HFF-Myc (cell line): ENCODE measurements at regions not wholly inside any gene's neighbourhood (a gene's known extent, or its start where the extent isn't known, plus 50 kb on each side); places are given as distances from the start of the nearest gene placed in this dataset.

Experiments used
- DNase-seq: peaks from one replicate; pipeline ENCODE4 v3.0.0-alpha.2; 2011; ENCODE audit warnings: low read depth; ENCODE audit errors: extremely low read depth
- H3K4me3 ChIP-seq: replicated peaks from 2 replicates; pipeline ENCODE4 v1.5.1; 2011; ENCODE audit warnings: low read depth, mild to moderate bottlenecking, control low read depth, low read length
- TF ChIP-seq, protein P1 (sequence below): IDR thresholded peaks from 2 replicates; pipeline ENCODE4 v1.5.1; 2012; ENCODE audit warnings: mild to moderate bottlenecking, low read depth, low read length, control low read depth; ENCODE audit errors: missing control alignments

DNA sequence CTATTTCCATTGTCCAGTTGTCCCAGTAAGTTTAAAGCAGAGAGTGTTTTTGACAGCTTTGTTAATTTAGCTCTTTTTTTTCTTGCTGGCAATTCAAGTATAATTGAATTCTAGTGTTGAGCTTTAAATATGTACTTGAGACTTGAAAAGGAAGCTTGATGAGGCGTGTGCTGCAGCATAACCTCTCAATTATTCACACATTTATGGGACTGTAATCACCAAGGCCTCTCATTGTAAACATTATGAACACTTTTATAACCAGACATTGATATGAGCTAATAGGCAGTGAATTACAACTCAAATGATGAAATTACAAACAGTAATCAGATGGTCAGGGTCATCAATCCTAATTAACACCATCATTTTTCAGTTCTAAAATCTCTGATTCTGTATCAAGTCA, 378.0 kb upstream of the DDHD1 start:
- TF ChIP-seq, protein P1, sequence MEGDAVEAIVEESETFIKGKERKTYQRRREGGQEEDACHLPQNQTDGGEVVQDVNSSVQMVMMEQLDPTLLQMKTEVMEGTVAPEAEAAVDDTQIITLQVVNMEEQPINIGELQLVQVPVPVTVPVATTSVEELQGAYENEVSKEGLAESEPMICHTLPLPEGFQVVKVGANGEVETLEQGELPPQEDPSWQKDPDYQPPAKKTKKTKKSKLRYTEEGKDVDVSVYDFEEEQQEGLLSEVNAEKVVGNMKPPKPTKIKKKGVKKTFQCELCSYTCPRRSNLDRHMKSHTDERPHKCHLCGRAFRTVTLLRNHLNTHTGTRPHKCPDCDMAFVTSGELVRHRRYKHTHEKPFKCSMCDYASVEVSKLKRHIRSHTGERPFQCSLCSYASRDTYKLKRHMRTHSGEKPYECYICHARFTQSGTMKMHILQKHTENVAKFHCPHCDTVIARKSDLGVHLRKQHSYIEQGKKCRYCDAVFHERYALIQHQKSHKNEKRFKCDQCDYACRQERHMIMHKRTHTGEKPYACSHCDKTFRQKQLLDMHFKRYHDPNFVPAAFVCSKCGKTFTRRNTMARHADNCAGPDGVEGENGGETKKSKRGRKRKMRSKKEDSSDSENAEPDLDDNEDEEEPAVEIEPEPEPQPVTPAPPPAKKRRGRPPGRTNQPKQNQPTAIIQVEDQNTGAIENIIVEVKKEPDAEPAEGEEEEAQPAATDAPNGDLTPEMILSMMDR, result no peak
- DNase-seq, result no peak
- no peak overlapping the region for H3K4me3 ChIP-seq

DNA sequence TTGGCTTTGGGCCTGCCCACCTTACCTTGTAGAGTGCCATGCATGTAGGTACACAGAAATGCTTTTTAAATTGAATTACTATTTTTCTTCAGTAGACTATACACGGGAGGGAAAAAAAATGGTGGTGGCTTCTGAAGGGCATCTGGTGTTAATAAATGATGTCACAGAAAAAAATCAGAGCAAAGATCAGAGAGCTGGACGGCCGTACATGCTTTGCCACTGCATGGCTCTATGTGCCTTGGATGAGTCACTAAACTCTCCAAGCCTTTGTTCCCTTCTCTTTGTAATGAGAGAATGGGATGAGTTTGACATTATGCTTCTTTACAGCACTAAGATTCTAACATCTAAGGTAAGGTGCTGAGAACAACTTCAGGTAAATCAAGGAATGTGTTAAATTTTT, 376.4 kb upstream of the DDHD1 start:
- DNase-seq, result no peak
- TF ChIP-seq, protein P1, result no peak
- no peak overlapping the region for H3K4me3 ChIP-seq

DNA sequence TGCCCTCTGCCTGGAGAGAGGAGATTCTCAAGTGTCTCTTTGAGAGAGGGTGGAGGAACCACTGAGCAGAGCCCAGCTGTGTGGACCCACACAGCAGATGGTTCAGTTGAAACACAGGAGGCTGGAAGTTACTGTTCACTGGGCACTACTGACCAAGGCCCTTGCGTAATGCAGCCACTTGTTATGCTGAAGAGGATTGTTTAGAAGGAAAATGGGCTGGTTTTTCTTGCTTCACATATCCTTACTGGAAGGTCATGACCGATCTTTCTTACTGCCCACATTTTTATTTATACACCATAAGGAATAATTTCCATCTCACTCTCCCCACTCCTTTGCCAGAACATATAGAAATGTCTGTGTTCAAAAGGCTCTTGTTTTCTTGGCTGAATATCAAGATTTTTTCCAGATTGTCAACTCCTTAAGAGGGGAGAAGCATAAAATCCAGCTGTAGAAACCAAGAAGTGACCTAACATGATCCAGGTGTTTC, 375.1 kb upstream of the DDHD1 start:
- TF ChIP-seq, protein P1, result no peak
- no peak overlapping the region for H3K4me3 ChIP-seq
- DNase-seq, result no peak

DNA sequence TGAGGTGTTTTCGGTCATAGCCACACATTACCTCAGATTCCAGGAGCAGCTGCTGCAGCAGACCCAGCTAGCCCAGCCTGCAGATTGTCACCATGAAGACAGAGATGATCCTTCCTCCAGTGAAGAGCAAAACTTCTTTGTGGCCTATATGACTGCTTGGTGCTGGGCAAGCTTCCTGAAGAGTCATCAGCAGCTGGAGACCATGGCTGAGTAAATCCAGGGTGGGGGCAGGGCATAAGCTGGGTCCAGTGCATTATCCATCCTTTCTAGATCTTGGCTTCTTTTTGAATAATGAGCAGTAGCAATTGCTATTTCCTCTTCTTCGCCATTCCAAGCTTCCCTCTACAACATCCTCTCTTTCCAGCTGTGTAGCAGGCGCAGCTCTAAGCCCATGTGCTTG, 373.1 kb upstream of the DDHD1 start:
- no peak overlapping the region for H3K4me3 ChIP-seq
- no peak for DNase-seq
- TF ChIP-seq, protein P1, result no peak

DNA sequence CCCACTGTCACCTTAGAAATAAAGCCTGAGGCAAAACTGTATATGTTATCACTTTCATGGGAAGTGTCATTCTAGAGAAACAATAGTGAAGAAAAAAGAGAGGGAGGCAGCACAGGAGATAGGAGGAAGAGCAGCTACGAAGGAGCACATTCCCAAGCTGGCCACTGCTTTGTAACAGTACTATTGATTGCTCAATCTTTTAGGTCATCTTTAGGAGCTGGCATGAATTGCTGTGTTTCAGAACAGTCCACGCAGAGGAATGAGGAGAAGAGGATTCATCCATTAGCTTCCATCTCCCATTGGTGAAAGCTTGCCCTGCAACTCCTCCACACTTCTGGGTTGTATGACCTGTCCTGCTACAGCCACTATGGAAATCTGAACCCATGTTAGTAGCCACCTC, 372.5 kb upstream of the DDHD1 start:
- DNase-seq, result no peak
- H3K4me3 ChIP-seq, result no peak overlapping the region
- TF ChIP-seq, protein P1, result no peak

DNA sequence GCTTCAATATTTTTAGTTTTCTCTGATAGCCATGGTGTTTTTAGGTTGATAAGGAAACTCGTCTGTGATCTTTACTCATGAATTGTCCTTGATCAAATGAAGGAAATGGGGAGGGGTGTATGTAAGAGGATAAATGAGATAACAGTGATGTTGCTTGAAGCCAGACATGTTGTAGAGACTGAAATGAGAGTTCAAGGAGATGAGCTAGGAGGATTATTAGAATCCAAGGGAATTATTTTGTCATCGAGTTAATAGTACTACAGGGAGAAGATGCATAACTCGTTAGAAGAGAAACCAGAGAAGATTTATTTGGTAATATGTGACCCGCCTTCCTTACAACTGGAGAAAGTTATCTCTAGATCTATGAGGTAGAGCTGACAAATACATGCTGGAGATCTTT, 371.3 kb upstream of the DDHD1 start:
- DNase-seq, result no peak
- TF ChIP-seq, protein P1, result no peak

DNA sequence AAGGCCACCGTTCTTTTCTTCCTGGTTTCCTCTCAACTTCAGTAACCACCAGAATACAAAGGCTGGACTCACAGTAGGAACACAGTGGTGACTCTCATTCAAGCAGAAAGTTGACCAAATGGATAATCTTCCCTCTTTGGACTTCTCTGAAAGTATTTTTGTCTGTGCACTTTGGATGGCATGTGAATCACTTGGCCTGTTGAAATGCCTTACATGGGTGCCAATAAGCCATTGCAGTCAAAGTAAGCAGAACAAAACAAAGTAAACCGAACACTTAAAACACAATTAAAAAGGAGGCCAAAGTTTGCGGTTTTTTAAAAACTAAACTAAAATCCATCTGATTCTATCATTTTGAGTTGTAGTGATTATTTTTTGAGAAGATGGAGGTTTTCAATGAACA, 370.1 kb upstream of the DDHD1 start:
- no peak overlapping the region for H3K4me3 ChIP-seq
- TF ChIP-seq, protein P1, result no peak
- DNase-seq, result no peak

More for the DNA sequence above, 371.3 kb upstream of the DDHD1 start:
- H3K4me3 ChIP-seq, result no peak overlapping the region
